H1 (cell line): ENCODE measurements at regions not wholly inside any gene's neighbourhood (a gene's known extent, or its start where the extent isn't known, plus 50 kb on each side); places are given as distances from the start of the nearest gene placed in this dataset.

Source experiments
- CTCF ChIA-PET: fragments of 300-600 bp; sonication (Branson Sonifier 250); formaldehyde crosslinking; loops from one replicate; lab custom pipeline; 2021; ENCODE audit not compliant: partially characterized antibody; lab: Charles Lee
- POLR2A ChIA-PET: fragments of 300-600 bp; sonication (Branson Sonifier 250); formaldehyde crosslinking; loops from one replicate; lab custom pipeline; 2021; ENCODE audit warnings: inconsistent platforms; ENCODE audit not compliant: partially characterized antibody; lab: Charles Lee
- DNase-seq, 2 experiments: peaks; one replicate each; pipeline versions ENCODE4 v3.0.0 to v3.0.0-alpha.2; 2010 to 2022; ENCODE audit warnings: low spot score in 2 of 2, low read depth in 1 of 2, mixed read lengths in 1 of 2
- FAIRE-seq: peaks from 2 replicates; lab custom pipeline; 2011; peaks lifted over from hg19 to GRCh38; lab: Jason Lieb, UNC
- H2AFZ ChIP-seq: 2 replicates; pipeline ENCODE4 v1.8.1; 2012; ENCODE audit warnings: low read length, inconsistent platforms
- H2AK5ac ChIP-seq: 2 replicates; pipeline ENCODE4 v1.6.1; 2013; ENCODE audit warnings: low read depth, low read length
- H2BK120ac ChIP-seq: replicated peaks from 2 replicates; pipeline ENCODE3; 2013; ENCODE audit warnings: low read depth, low read length, inconsistent platforms
- H2BK12ac ChIP-seq: 2 replicates; pipeline ENCODE4 v1.6.1; 2013; ENCODE audit warnings: low read depth, low read length
- H2BK15ac ChIP-seq: 2 replicates; pipeline ENCODE4 v1.6.1; 2013; ENCODE audit warnings: low read length
- H2BK20ac ChIP-seq: 2 replicates; pipeline ENCODE4 v1.6.1; 2013; ENCODE audit warnings: low read length
- H2BK5ac ChIP-seq: 2 replicates; pipeline ENCODE4 v1.6.1; 2013; ENCODE audit warnings: low read depth, low read length
- H3K14ac ChIP-seq: 2 replicates; pipeline ENCODE4 v1.6.1; 2013; ENCODE audit warnings: inconsistent platforms; ENCODE audit not compliant: insufficient read length
- H3K18ac ChIP-seq: 2 replicates; pipeline ENCODE4 v1.6.1; 2013; ENCODE audit warnings: low read length; ENCODE audit errors: extremely low read depth
- H3K23ac ChIP-seq: 2 replicates; pipeline ENCODE4 v1.6.1; 2013; ENCODE audit warnings: inconsistent platforms; ENCODE audit not compliant: insufficient read length
- H3K23me2 ChIP-seq: 2 replicates; pipeline ENCODE4 v1.6.1; 2013; ENCODE audit warnings: low read depth, low read length
- H3K27ac ChIP-seq: 2 replicates; pipeline ENCODE4 v1.6.1; 2011; ENCODE audit warnings: low read depth, low read length, inconsistent platforms
- H3K27me3 ChIP-seq, 4 experiments: replicated peaks in 1 of 4; 1 replicate in 1 of 4; 2 replicates in 3 of 4; pipeline versions ENCODE4 v1.6.1 to v1.8.1; 2011 to 2013; ENCODE audit warnings: low read length in 3 of 4, mild to moderate bottlenecking in 3 of 4, inconsistent platforms in 2 of 4, mixed read lengths in 2 of 4, moderate library complexity in 1 of 4; ENCODE audit not compliant: control insufficient read depth in 3 of 4, insufficient read depth in 3 of 4; ENCODE audit errors: extremely low read depth in 1 of 4
- H3K36me3 ChIP-seq, 4 experiments: 2 replicates each; pipeline versions ENCODE4 v1.6.1 to v1.8.1; 2011 to 2013; ENCODE audit warnings: mild to moderate bottlenecking in 4 of 4, low read length in 3 of 4, moderate library complexity in 2 of 4, control low read depth in 1 of 4, inconsistent platforms in 1 of 4; ENCODE audit not compliant: insufficient read depth in 4 of 4, control insufficient read depth in 2 of 4
- H3K4ac ChIP-seq: replicated peaks from 2 replicates; pipeline ENCODE3; 2013; ENCODE audit warnings: low read length, low read depth, mixed read lengths, inconsistent platforms; ENCODE audit not compliant: insufficient read length
- H3K4me1 ChIP-seq, 4 experiments: replicated peaks in 1 of 4; 1 replicate in 1 of 4; 2 replicates in 3 of 4; pipeline versions ENCODE4 v1.6.1 to v1.8.1; 2011 to 2013; ENCODE audit warnings: low read length in 3 of 4, inconsistent platforms in 2 of 4, mixed read lengths in 1 of 4; ENCODE audit not compliant: insufficient read depth in 4 of 4, control insufficient read depth in 3 of 4
- H3K4me2 ChIP-seq, 2 experiments: 2 replicates each; pipeline versions ENCODE4 v1.6.1 to v1.8.1; 2011 to 2013; ENCODE audit warnings: low read depth in 2 of 2, low read length in 2 of 2, control low read depth in 1 of 2, inconsistent platforms in 1 of 2, mild to moderate bottlenecking in 1 of 2; ENCODE audit not compliant: insufficient read depth in 1 of 2
- H3K4me3 ChIP-seq, 4 experiments: fragments of 200-600, 300-600 bp in 1 of 4; sonication (generic), shearing (Covaris generic), sonication (Bioruptor Twin) in 1 of 4; 2 replicates each; pipeline versions ENCODE4 v1.5.1 to v1.8.1; 2011 to 2016; ENCODE audit warnings: low read length in 4 of 4, low read depth in 3 of 4, control low read depth in 2 of 4, inconsistent platforms in 2 of 4, mild to moderate bottlenecking in 2 of 4, mixed read lengths in 1 of 4, moderate library complexity in 1 of 4; ENCODE audit not compliant: insufficient read depth in 2 of 4; ENCODE audit errors: extremely low read depth in 1 of 4
- H3K56ac ChIP-seq: replicated peaks from 2 replicates; pipeline ENCODE3; 2013; ENCODE audit warnings: low read depth, mild to moderate bottlenecking, mixed read lengths, low read length, inconsistent platforms; ENCODE audit not compliant: insufficient read length
- H3K79me1 ChIP-seq: 2 replicates; pipeline ENCODE4 v1.6.1; 2013; ENCODE audit warnings: low read depth, low read length, control low read depth
- H3K79me2 ChIP-seq, 2 experiments: 2 replicates each; pipeline versions ENCODE4 v1.6.1 to v1.8.1; 2012 to 2013; ENCODE audit warnings: low read length in 2 of 2, mild to moderate bottlenecking in 2 of 2, inconsistent platforms in 1 of 2; ENCODE audit not compliant: insufficient read depth in 2 of 2, control insufficient read depth in 1 of 2
- H3K9ac ChIP-seq, 4 experiments: replicated peaks in 1 of 4; 1 replicate in 1 of 4; 2 replicates in 3 of 4; pipeline versions ENCODE4 v1.6.1 to v1.8.1; 2011 to 2013; ENCODE audit warnings: low read depth in 3 of 4, low read length in 3 of 4, control low read depth in 2 of 4, mild to moderate bottlenecking in 2 of 4, moderate library complexity in 2 of 4, inconsistent platforms in 1 of 4; ENCODE audit errors: extremely low read depth in 1 of 4
- H3K9me3 ChIP-seq, 2 experiments: 2 replicates each; pipeline versions ENCODE4 v1.6.1 to v1.8.1; 2012 to 2013; ENCODE audit warnings: mild to moderate bottlenecking in 2 of 2, moderate library complexity in 2 of 2, control low read depth in 1 of 2, inconsistent platforms in 1 of 2, low read depth in 1 of 2, low read length in 1 of 2, mixed read lengths in 1 of 2; ENCODE audit not compliant: insufficient read depth in 2 of 2
- H4K20me1 ChIP-seq, 2 experiments: replicated peaks in 1 of 2; 2 replicates each; pipeline versions ENCODE3 to v1.8.1; 2011 to 2013; ENCODE audit warnings: inconsistent platforms in 2 of 2, low read length in 2 of 2, mild to moderate bottlenecking in 1 of 2; ENCODE audit not compliant: insufficient read depth in 2 of 2, control insufficient read depth in 1 of 2
- H4K5ac ChIP-seq: 2 replicates; pipeline ENCODE4 v1.6.1; 2013; ENCODE audit warnings: low read length, low read depth, mixed read lengths, inconsistent platforms; ENCODE audit not compliant: insufficient read length
- H4K8ac ChIP-seq: 2 replicates; pipeline ENCODE4 v1.8.0; 2013; ENCODE audit warnings: mild to moderate bottlenecking, moderate library complexity, low read length, inconsistent platforms; ENCODE audit not compliant: insufficient read depth; ENCODE audit errors: extremely low read depth
- H4K91ac ChIP-seq: replicated peaks from 2 replicates; pipeline ENCODE3; 2013; ENCODE audit warnings: low read length, mixed read lengths, inconsistent platforms; ENCODE audit not compliant: insufficient read length
- ATF3 ChIP-seq: IDR thresholded peaks from 2 replicates; pipeline ENCODE4 v1.6.1; 2011; ENCODE audit warnings: low read depth, mild to moderate bottlenecking, low read length; ENCODE audit not compliant: insufficient read depth
- CEBPB ChIP-seq: IDR thresholded peaks from 2 replicates; pipeline ENCODE4 v1.6.1; 2012; ENCODE audit warnings: low read depth, low read length
- CHD2 ChIP-seq: IDR thresholded peaks from 2 replicates; pipeline ENCODE4 v1.6.1; 2012; ENCODE audit warnings: low read length, improper control_type of control experiment
- EP300 ChIP-seq, 2 experiments: IDR thresholded peaks; 1 replicate in 1 of 2; 2 replicates in 1 of 2; pipeline ENCODE4 v1.6.1; 2011 to 2012; ENCODE audit warnings: low read depth in 2 of 2, low read length in 2 of 2, mild to moderate bottlenecking in 2 of 2, borderline replicate concordance in 1 of 2, inconsistent platforms in 1 of 2, moderate library complexity in 1 of 2
- JUND ChIP-seq: IDR thresholded peaks from 2 replicates; pipeline ENCODE4 v1.6.1; 2011; ENCODE audit warnings: mild to moderate bottlenecking, improper control_type of control experiment, low read length
- NANOG ChIP-seq: IDR thresholded peaks from 2 replicates; pipeline ENCODE4 v1.6.1; 2011; ENCODE audit warnings: low read length, low read depth, mild to moderate bottlenecking, inconsistent platforms; ENCODE audit not compliant: insufficient read depth, poor library complexity, severe bottlenecking
- NRF1 ChIP-seq: IDR thresholded peaks from 2 replicates; pipeline ENCODE4 v1.6.1; 2011; ENCODE audit warnings: mild to moderate bottlenecking, low read depth, low read length, improper control_type of control experiment
- RBBP5 ChIP-seq: IDR thresholded peaks from 2 replicates; pipeline ENCODE4 v1.7.1; 2012; ENCODE audit warnings: low read depth, mild to moderate bottlenecking, inconsistent platforms, low read length, moderate library complexity, borderline replicate concordance
- SP1 ChIP-seq: IDR thresholded peaks from 2 replicates; pipeline ENCODE4 v1.6.1; 2011; ENCODE audit warnings: low read depth, low read length
- SP2 ChIP-seq: IDR thresholded peaks from 2 replicates; pipeline ENCODE4 v1.6.1; 2012; ENCODE audit warnings: mild to moderate bottlenecking, low read length, inconsistent platforms
- SUZ12 ChIP-seq: fragments of 200-600 bp; sonication (generic); IDR thresholded peaks from 2 replicates; pipeline ENCODE4 v1.6.1; 2012; ENCODE audit warnings: mild to moderate bottlenecking, inconsistent platforms, low read length, moderate library complexity, mixed read lengths
- ZNF274 ChIP-seq: IDR thresholded peaks from 2 replicates; pipeline ENCODE4 v1.7.0; 2012; ENCODE audit warnings: low read length, borderline replicate concordance; ENCODE audit errors: extremely low read depth
- WGBS, 2 experiments: shearing (Covaris generic) in 1 of 2; methylation state at CpG; one replicate each; pipeline versions ENCODE4 v1.1.6 to v1.1.7; 2013 to 2015; ENCODE audit warnings: low lambda C conversion rate in 2 of 2, mixed read lengths in 2 of 2, inconsistent platforms in 1 of 2, low coverage in 1 of 2, missing lambda C conversion rate in 1 of 2; ENCODE audit not compliant: insufficient replicate concordance in 2 of 2, insufficient coverage in 1 of 2, insufficient read length in 1 of 2; ENCODE audit errors: extremely low coverage in 1 of 2, missing lambda C conversion rate in 1 of 2; 5-methylcytosine and 5-hydroxymethylcytosine counted together

GRCh38 chr2:106720026-106720425, 165.9 kb downstream of the ST6GAL2 start:
- FAIRE-seq (no peak), DNase-seq (no peak)
- H2AK5ac ChIP-seq, result no peak overlapping the region
- H2BK12ac ChIP-seq, result no peak overlapping the region
- no peak overlapping the region for H2BK20ac ChIP-seq
- no peaks in the 10 kb centered on the region for H3K27me3 ChIP-seq
- H4K5ac ChIP-seq, result no peak overlapping the region
- no peak overlapping the region for H3K4me2 ChIP-seq
- H4K20me1 ChIP-seq, result peaks cover 0 to 3% of the 10 kb centered on the region in 2 experiments
- no peaks in the 10 kb centered on the region for H3K4me1 ChIP-seq
- no peaks in the 10 kb centered on the region for H3K79me1 ChIP-seq
- no peak overlapping the region for H3K18ac ChIP-seq
- H2BK5ac ChIP-seq, result no peak overlapping the region
- TF ChIP-seq ATF3, result no peak
- no peak for TF ChIP-seq SP1
- TF ChIP-seq CHD2, result no peak
- TF ChIP-seq JUND, result no peak
- no peak for TF ChIP-seq NRF1
- TF ChIP-seq RBBP5, result no peak
- no peak for TF ChIP-seq SUZ12
- no peak for TF ChIP-seq SP2
- no peak for TF ChIP-seq EP300 (IDR thresholded peaks at IDR 0.05; ENCODE audit: borderline replicate concordance in 1 of 2, low read depth in 2 of 2, low read length in 2 of 2)
- TF ChIP-seq ZNF274, result no peak
- no peak for TF ChIP-seq CEBPB
- TF ChIP-seq NANOG, result no peak
- H3K36me3 ChIP-seq, result no peaks in the 10 kb centered on the region
- no peak overlapping the region for H3K23ac ChIP-seq
- WGBS, 2 experiments, result 76% methylated on average over 1 of the region's 1 CpG; no CpG with 5 or more reads in 1 of the 2 experiments
- H3K9ac ChIP-seq, result no peak overlapping the region
- H3K14ac ChIP-seq, result no peak overlapping the region
- H2BK120ac ChIP-seq, result no peak overlapping the region
- no peaks in the 10 kb centered on the region for H3K79me2 ChIP-seq
- H2AFZ ChIP-seq, result no peak overlapping the region
- ChIA-PET CTCF (no interaction called here), POLR2A (no interaction called here)
- H3K4me3 ChIP-seq, result no peak overlapping the region
- H3K9me3 ChIP-seq, result peaks cover 6 to 8% of the 10 kb centered on the region in 2 experiments; a peak in 2 of 4 replicates
- no peak overlapping the region for H3K56ac ChIP-seq
- H3K27ac ChIP-seq, result no peak overlapping the region
- H4K8ac ChIP-seq, result no peak overlapping the region
- no peak overlapping the region for H3K4ac ChIP-seq
- peaks cover 3% of the 10 kb centered on the region; the same call in 1 of the 2 replicates for H3K23me2 ChIP-seq
- H4K91ac ChIP-seq, result no peak overlapping the region
- H2BK15ac ChIP-seq, result no peak overlapping the region
